IMR-90 (cell line): ENCODE measurements at regions not wholly inside any gene's neighbourhood (a gene's known extent, or its start where the extent isn't known, plus 50 kb on each side); places are given as distances from the start of the nearest gene placed in this dataset.
"Not testable (repeated sequence)": the region's sequence is repeated elsewhere in the genome, so short reads cannot be mapped to it uniquely, and the experiment has no call there.

Source experiments
- ATAC-seq: fragments of 200-7000 bp; cut with Tn5 transposase; 2 replicates; pipeline ENCODE4 v1.9.1; 2020; ENCODE audit warnings: low read depth, mild to moderate bottlenecking, moderate library complexity
- BruUV-seq: library from RNA; stranded (reverse); fragments of 400-500 nt; replicated peaks from 2 replicates; lab custom pipeline; 2021; lab: Mats Ljungman, UMichigan
- CTCF ChIA-PET: fragments of 300-600 bp; formaldehyde crosslinking; extraction: SDS; loops from one replicate; lab custom pipeline; 2021; ENCODE audit warnings: antibody characterized with exemption; lab: Yijun Ruan, JAX
- POLR2A ChIA-PET: fragments of 300-600 bp; sonication (Branson Sonifier 250); formaldehyde crosslinking; loops from one replicate; lab custom pipeline; 2022; ENCODE audit warnings: antibody characterized with exemption; ENCODE audit not compliant: unreplicated experiment; lab: Charles Lee
- DNase-seq: peaks from one replicate; pipeline ENCODE4 v3.0.0; 2013
- H2AFZ ChIP-seq: replicated peaks from 2 replicates; pipeline ENCODE3; 2013; ENCODE audit warnings: low read length, mild to moderate bottlenecking; ENCODE audit not compliant: poor library complexity
- H2AK5ac ChIP-seq: 2 replicates; pipeline ENCODE4 v1.6.1; 2013; ENCODE audit warnings: low read depth, low read length, inconsistent platforms
- H2AK9ac ChIP-seq: replicated peaks from 2 replicates; pipeline ENCODE3; 2013; ENCODE audit warnings: mild to moderate bottlenecking, low read depth, low read length, moderate library complexity; ENCODE audit not compliant: poor library complexity
- H2BK120ac ChIP-seq: 2 replicates; pipeline ENCODE4 v1.6.1; 2013; ENCODE audit warnings: low read depth, low read length, inconsistent platforms
- H2BK15ac ChIP-seq: 3 replicates; pipeline ENCODE4 v1.6.1; 2013; ENCODE audit warnings: low read depth, low read length, inconsistent platforms
- H2BK20ac ChIP-seq: 2 replicates; pipeline ENCODE4 v1.6.1; 2013; ENCODE audit warnings: low read depth, mild to moderate bottlenecking, inconsistent platforms, low read length, moderate library complexity
- H2BK5ac ChIP-seq: 2 replicates; pipeline ENCODE4 v1.6.1; 2013; ENCODE audit warnings: mild to moderate bottlenecking, low read depth, low read length, inconsistent platforms; ENCODE audit not compliant: poor library complexity, severe bottlenecking
- H3K14ac ChIP-seq: replicated peaks from 2 replicates; pipeline ENCODE4 v1.6.1; 2013; ENCODE audit warnings: low read depth, low read length, inconsistent platforms
- H3K18ac ChIP-seq: 2 replicates; pipeline ENCODE4 v1.6.1; 2013; ENCODE audit warnings: low read depth, low read length, control low read depth
- H3K23ac ChIP-seq: 2 replicates; pipeline ENCODE4 v1.6.1; 2013; ENCODE audit warnings: low read depth, low read length, inconsistent platforms
- H3K27ac ChIP-seq: 2 replicates; pipeline ENCODE4 v1.5.1; 2013; ENCODE audit warnings: mild to moderate bottlenecking, control low read depth, low read length; ENCODE audit not compliant: insufficient read depth
- H3K27me3 ChIP-seq: 2 replicates; pipeline ENCODE4 v1.6.1; 2013; ENCODE audit warnings: low read length; ENCODE audit not compliant: control insufficient read depth, insufficient read depth
- H3K36me3 ChIP-seq: 2 replicates; pipeline ENCODE4 v1.6.1; 2013; ENCODE audit warnings: low read length, mixed read lengths; ENCODE audit not compliant: control insufficient read depth, insufficient read depth
- H3K4ac ChIP-seq: 2 replicates; pipeline ENCODE4 v1.6.1; 2013; ENCODE audit warnings: low read depth, low read length, inconsistent platforms
- H3K4me1 ChIP-seq: 2 replicates; pipeline ENCODE4 v1.6.1; 2013; ENCODE audit warnings: low read length, mixed read lengths; ENCODE audit not compliant: control insufficient read depth, insufficient read depth
- H3K4me2 ChIP-seq: 2 replicates; pipeline ENCODE4 v1.6.1; 2013; ENCODE audit warnings: low read depth, mild to moderate bottlenecking, control low read depth, low read length, moderate library complexity
- H3K4me3 ChIP-seq: 2 replicates; pipeline ENCODE4 v1.5.1; 2013; ENCODE audit warnings: low read depth, mild to moderate bottlenecking, control low read depth, low read length, moderate library complexity; ENCODE audit not compliant: insufficient read depth
- H3K56ac ChIP-seq: 2 replicates; pipeline ENCODE4 v1.6.1; 2013; ENCODE audit warnings: low read length, inconsistent platforms; ENCODE audit not compliant: insufficient read depth; ENCODE audit errors: extremely low read depth
- H3K79me1 ChIP-seq, 2 experiments: 2 replicates each; pipeline ENCODE4 v1.6.1; 2013; ENCODE audit warnings: low read length in 2 of 2, inconsistent platforms in 1 of 2, low read depth in 1 of 2
- H3K9ac ChIP-seq: 2 replicates; pipeline ENCODE4 v1.6.1; 2013; ENCODE audit warnings: low read depth, low read length, control low read depth
- H3K9me1 ChIP-seq: 2 replicates; pipeline ENCODE4 v1.6.1; 2013; ENCODE audit warnings: low read length, inconsistent platforms; ENCODE audit not compliant: insufficient read depth
- H3K9me3 ChIP-seq: 2 replicates; pipeline ENCODE4 v1.6.1; 2013; ENCODE audit warnings: low read length; ENCODE audit not compliant: control insufficient read depth, insufficient read depth
- H4K20me1 ChIP-seq: 2 replicates; pipeline ENCODE4 v1.6.1; 2013; ENCODE audit warnings: low read length, inconsistent platforms; ENCODE audit not compliant: insufficient read depth
- H4K5ac ChIP-seq: 2 replicates; pipeline ENCODE4 v1.6.1; 2013; ENCODE audit warnings: mild to moderate bottlenecking, low read depth, low read length, control low read depth
- H4K8ac ChIP-seq, 2 experiments: 2 replicates each; pipeline ENCODE4 v1.6.1; 2013; ENCODE audit warnings: low read depth in 2 of 2, low read length in 2 of 2, control low read depth in 1 of 2, inconsistent platforms in 1 of 2
- H4K91ac ChIP-seq: 2 replicates; pipeline ENCODE4 v1.6.1; 2013; ENCODE audit warnings: low read depth, low read length, inconsistent platforms; ENCODE audit not compliant: insufficient read depth
- WGBS, 2 experiments: methylation state at CpG; one replicate each; pipeline versions ENCODE4 v1.1.5 to v1.1.7; 2013; ENCODE audit warnings: missing lambda C conversion rate in 2 of 2; ENCODE audit not compliant: insufficient read length in 1 of 2; ENCODE audit errors: extremely low coverage in 2 of 2; 5-methylcytosine and 5-hydroxymethylcytosine counted together
- dilution Hi-C: fragments of 300-500 bp; cut with HindIII; formaldehyde crosslinking; loops from one replicate; pipeline ENCODE4 v1.14.3; 2018; ENCODE audit warnings: low sequenced_read_pairs; ENCODE audit not compliant: unreplicated experiment
- in situ Hi-C: fragments of 300-500 bp; cut with MboI; formaldehyde crosslinking; loops from 3 replicates; pipeline ENCODE4 v1.14.3; 2019; ENCODE audit warnings: low sequenced_read_pairs, inconsistent platforms, mixed read lengths
- intact Hi-C: fragments of 100-400 bp; cut with micrococcal nuclease; formaldehyde crosslinking; loops from 2 replicates; pipeline ENCODE4 v1.10.0; 2022
- TF ChIP-seq, protein P1 (sequence below): conservative IDR thresholded peaks from 2 replicates; pipeline ENCODE4 v1.5.1; 2012; ENCODE audit warnings: mild to moderate bottlenecking, low read depth, low read length, improper control_type of control experiment

DNA sequence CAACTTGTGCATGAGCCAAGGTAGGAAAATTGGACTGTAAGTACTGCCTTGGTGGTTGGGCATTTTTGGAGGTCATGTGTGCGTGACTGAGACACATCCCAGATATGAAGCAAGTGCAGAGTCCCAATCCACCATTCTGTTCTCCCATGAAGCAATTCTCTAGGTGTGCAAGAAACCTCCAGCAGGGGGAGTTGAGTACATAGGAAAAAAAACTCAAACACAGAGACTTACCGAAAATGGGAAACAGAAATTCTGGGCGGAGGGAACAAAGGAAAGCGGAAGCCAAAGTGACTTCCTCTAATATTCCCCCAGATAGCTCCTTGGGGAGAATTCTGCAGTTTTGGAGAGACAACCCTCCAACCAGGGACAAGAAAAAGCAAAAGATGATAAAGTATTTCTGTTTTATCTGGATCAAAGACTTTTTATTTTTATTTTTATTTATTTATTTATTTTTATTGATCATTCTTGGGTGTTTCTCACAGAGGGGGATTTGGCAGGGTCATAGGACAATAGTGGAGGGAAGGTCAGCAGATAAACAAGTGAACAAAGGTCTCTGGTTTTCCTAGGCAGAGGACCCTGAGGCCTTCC, 76.9 kb downstream of the APOBEC1 start:
- BruUV-seq, H3K27ac ChIP-seq, H2BK15ac ChIP-seq, intact Hi-C loops, H2BK20ac ChIP-seq, in situ Hi-C loops, H3K4me1 ChIP-seq, H4K20me1 ChIP-seq, H3K79me1 ChIP-seq, H2AK5ac ChIP-seq, H2BK120ac ChIP-seq, H3K4me2 ChIP-seq, H3K4me3 ChIP-seq, H2AFZ ChIP-seq, H2AK9ac ChIP-seq, H3K36me3 ChIP-seq, H3K14ac ChIP-seq, H3K9ac ChIP-seq, H3K56ac ChIP-seq, H3K18ac ChIP-seq, ATAC-seq, H4K5ac ChIP-seq, H3K27me3 ChIP-seq, dilution Hi-C loops, H3K9me1 ChIP-seq, H4K91ac ChIP-seq, H4K8ac ChIP-seq, CTCF ChIA-PET, H3K23ac ChIP-seq, H3K4ac ChIP-seq, POLR2A ChIA-PET, H3K9me3 ChIP-seq, H2BK5ac ChIP-seq: not testable (repeated sequence)
- DNase-seq = peak; percentile 12
- no CpG with 5 or more reads among the region's 4 CpGs for WGBS, 2 experiments
- TF ChIP-seq, protein P1, sequence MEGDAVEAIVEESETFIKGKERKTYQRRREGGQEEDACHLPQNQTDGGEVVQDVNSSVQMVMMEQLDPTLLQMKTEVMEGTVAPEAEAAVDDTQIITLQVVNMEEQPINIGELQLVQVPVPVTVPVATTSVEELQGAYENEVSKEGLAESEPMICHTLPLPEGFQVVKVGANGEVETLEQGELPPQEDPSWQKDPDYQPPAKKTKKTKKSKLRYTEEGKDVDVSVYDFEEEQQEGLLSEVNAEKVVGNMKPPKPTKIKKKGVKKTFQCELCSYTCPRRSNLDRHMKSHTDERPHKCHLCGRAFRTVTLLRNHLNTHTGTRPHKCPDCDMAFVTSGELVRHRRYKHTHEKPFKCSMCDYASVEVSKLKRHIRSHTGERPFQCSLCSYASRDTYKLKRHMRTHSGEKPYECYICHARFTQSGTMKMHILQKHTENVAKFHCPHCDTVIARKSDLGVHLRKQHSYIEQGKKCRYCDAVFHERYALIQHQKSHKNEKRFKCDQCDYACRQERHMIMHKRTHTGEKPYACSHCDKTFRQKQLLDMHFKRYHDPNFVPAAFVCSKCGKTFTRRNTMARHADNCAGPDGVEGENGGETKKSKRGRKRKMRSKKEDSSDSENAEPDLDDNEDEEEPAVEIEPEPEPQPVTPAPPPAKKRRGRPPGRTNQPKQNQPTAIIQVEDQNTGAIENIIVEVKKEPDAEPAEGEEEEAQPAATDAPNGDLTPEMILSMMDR = peak; percentile 38

DNA sequence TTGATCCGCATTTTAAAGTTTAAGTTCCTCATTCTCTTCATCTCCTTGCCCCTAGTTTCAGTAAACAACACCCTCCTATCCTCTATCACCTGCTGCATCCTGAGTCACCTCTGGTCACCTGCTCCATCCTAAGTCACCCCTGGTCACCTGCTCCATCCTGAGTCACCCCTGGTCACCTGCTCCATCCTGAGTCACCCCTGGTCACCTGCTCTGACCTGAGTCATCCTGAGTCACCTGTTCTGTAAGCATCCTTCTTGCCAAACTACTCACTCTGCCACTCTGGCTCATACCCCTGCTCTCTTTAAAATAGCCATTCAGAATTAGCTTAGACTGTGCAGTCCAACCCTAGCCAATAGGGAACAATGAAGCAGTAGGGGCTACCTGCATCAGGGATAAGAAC, 80.6 kb upstream of the CD163 start:
- H2AFZ ChIP-seq, H4K5ac ChIP-seq, H4K20me1 ChIP-seq, H2BK20ac ChIP-seq, in situ Hi-C loops, H3K4ac ChIP-seq, H3K18ac ChIP-seq, ATAC-seq, H3K79me1 ChIP-seq, H3K14ac ChIP-seq, H4K91ac ChIP-seq, H2AK5ac ChIP-seq, H2BK15ac ChIP-seq, H3K9me1 ChIP-seq, H2AK9ac ChIP-seq, POLR2A ChIA-PET, DNase-seq, H3K9ac ChIP-seq, CTCF ChIA-PET, intact Hi-C loops, BruUV-seq, H2BK5ac ChIP-seq, H2BK120ac ChIP-seq, H3K36me3 ChIP-seq, H3K4me2 ChIP-seq, dilution Hi-C loops, H3K9me3 ChIP-seq, H3K27me3 ChIP-seq, H3K4me1 ChIP-seq, H3K4me3 ChIP-seq, H3K56ac ChIP-seq, H3K27ac ChIP-seq, H3K23ac ChIP-seq, H4K8ac ChIP-seq: not testable (repeated sequence)
- no CpG with 5 or more reads among the region's 1 CpG for WGBS, 2 experiments
